ENCODE measurements at regions not wholly inside any gene's neighbourhood (a gene's known extent, or its start where the extent isn't known, plus 50 kb on each side); places are given as distances from the start of the nearest gene placed in this dataset.

DNA sequence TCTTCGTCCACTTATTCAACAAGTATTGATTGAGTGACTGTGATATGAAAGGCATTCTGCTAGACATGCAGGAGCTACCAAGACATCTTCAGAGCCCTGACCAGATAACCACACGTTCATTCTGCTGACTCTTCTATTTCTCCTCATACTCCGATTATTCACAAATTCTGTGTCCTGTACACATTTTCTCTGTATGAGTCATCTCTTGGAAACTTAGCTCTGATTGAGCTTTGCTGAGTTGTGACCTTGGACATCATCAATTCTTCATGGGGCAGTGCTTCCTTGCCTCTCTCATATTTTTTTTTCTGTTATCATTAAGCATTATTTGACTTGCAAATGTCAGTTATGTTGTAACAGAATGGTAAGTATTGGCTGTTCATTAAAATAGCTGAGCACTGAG is 351.6 kb upstream of the CNR1 start:
- ATAC-seq (ENCODE audit: low read depth) (no peak), DNase-seq (no peak)
- Mint-ChIP-seq H3K4me1 (no peaks in the 10 kb centered on the region), H3K27ac (no peak overlapping the region), H3K27me3 (no peaks in the 10 kb centered on the region), H3K4me3 (no peak overlapping the region), H3K9me3 (ENCODE audit: insufficient read depth) (peaks cover 4% of the 10 kb centered on the region)
- WGBS (ENCODE audit: insufficient coverage), result no CpG with 5 or more reads among the region's 3 CpGs
- no peak overlapping the region for H3K9ac ChIP-seq (ENCODE audit: low read length)
- ChIA-PET CTCF (no interaction called here), POLR2A (no interaction called here)
- no peaks in the 10 kb centered on the region for H3K4me1 ChIP-seq (ENCODE audit: control insufficient read depth in 2 of 2, insufficient read depth in 2 of 2, low read length in 2 of 2)
- H2AFZ ChIP-seq (ENCODE audit: insufficient read depth, low read depth, low read length, poor library complexity, severe bottlenecking), result no peak overlapping the region
- H3K27me3 ChIP-seq (replicated peaks in 1 of 4; ENCODE audit: control extremely low read depth in 1 of 4, control insufficient read depth in 3 of 4, insufficient read depth in 4 of 4, low read length in 3 of 4), result no peaks in the 10 kb centered on the region
- no peak overlapping the region for H3K27ac ChIP-seq (ENCODE audit: low read length in 2 of 2)
- H3K36me3 ChIP-seq (replicated peaks in 1 of 2; ENCODE audit: control extremely low read depth in 1 of 2, control insufficient read depth in 1 of 2, extremely low read depth in 1 of 2, insufficient read depth in 2 of 2, low read length in 1 of 2), result no peaks in the 10 kb centered on the region
- TF ChIP-seq, protein P1, sequence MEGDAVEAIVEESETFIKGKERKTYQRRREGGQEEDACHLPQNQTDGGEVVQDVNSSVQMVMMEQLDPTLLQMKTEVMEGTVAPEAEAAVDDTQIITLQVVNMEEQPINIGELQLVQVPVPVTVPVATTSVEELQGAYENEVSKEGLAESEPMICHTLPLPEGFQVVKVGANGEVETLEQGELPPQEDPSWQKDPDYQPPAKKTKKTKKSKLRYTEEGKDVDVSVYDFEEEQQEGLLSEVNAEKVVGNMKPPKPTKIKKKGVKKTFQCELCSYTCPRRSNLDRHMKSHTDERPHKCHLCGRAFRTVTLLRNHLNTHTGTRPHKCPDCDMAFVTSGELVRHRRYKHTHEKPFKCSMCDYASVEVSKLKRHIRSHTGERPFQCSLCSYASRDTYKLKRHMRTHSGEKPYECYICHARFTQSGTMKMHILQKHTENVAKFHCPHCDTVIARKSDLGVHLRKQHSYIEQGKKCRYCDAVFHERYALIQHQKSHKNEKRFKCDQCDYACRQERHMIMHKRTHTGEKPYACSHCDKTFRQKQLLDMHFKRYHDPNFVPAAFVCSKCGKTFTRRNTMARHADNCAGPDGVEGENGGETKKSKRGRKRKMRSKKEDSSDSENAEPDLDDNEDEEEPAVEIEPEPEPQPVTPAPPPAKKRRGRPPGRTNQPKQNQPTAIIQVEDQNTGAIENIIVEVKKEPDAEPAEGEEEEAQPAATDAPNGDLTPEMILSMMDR (IDR thresholded peaks at IDR 0.05), result no peak
- no peak for TF ChIP-seq EZH2 (IDR thresholded peaks at IDR 0.05; ENCODE audit: borderline replicate concordance, insufficient read depth, low read depth, low read length, poor library complexity, severe bottlenecking)
- no peaks in the 10 kb centered on the region for H4K20me1 ChIP-seq (ENCODE audit: control insufficient read depth, insufficient read depth, low read length, poor library complexity, severe bottlenecking)
- no peak overlapping the region for H3K4me3 ChIP-seq (ENCODE audit: control extremely low read depth in 1 of 5, extremely low read depth in 1 of 5, insufficient read depth in 1 of 5, low read depth in 2 of 5, low read length in 4 of 5)
- no peak overlapping the region for H3K4me2 ChIP-seq (replicated peaks; ENCODE audit: low read depth, low read length, poor library complexity, severe bottlenecking)
- H3K9me3 ChIP-seq (ENCODE audit: control extremely low read depth in 1 of 3, control insufficient read depth in 2 of 3, insufficient read depth in 1 of 3, low read length in 2 of 3), result no peaks in the 10 kb centered on the region
- intact Hi-C loops (cut with micrococcal nuclease), result no loop called here
- H3K79me2 ChIP-seq (ENCODE audit: control insufficient read depth, insufficient read depth, low read length), result no peaks in the 10 kb centered on the region

DNA sequence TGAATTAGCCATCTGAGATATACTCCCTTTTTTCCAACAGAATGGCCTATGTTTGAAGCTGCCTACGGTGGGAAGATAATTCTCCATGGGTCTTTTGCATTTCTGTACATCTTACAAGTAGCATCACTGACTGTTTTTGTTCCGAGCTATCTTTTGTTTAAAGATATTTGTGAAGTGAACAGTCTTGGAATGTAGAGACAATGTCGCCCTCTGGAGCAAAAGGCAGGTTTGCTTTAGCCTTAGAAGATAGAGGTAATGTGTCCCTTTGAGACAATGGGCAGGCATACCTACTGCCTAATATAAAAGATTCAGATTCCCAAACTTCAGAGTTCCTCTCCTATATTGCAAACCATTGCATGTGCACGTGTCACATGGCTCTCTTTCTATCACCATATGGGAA is 347.8 kb upstream of the CNR1 start:
- no peaks in the 10 kb centered on the region for H4K20me1 ChIP-seq (ENCODE audit: control insufficient read depth, insufficient read depth, low read length, poor library complexity, severe bottlenecking)
- no peak overlapping the region for H3K4me3 Mint-ChIP-seq
- no peaks in the 10 kb centered on the region for H3K79me2 ChIP-seq (ENCODE audit: control insufficient read depth, insufficient read depth, low read length)
- H3K4me3 ChIP-seq (ENCODE audit: control extremely low read depth in 1 of 5, extremely low read depth in 1 of 5, insufficient read depth in 1 of 5, low read depth in 2 of 5, low read length in 4 of 5), result no peak overlapping the region
- H3K9ac ChIP-seq (ENCODE audit: low read length), result no peak overlapping the region
- H3K36me3 ChIP-seq (replicated peaks in 1 of 2; ENCODE audit: control extremely low read depth in 1 of 2, control insufficient read depth in 1 of 2, extremely low read depth in 1 of 2, insufficient read depth in 2 of 2, low read length in 1 of 2), result no peaks in the 10 kb centered on the region
- H3K27ac Mint-ChIP-seq, result no peak overlapping the region
- no peak overlapping the region for H2AFZ ChIP-seq (ENCODE audit: insufficient read depth, low read depth, low read length, poor library complexity, severe bottlenecking)
- H3K9me3 Mint-ChIP-seq (ENCODE audit: insufficient read depth), result no peaks in the 10 kb centered on the region
- no peak for TF ChIP-seq EZH2 (IDR thresholded peaks at IDR 0.05; ENCODE audit: borderline replicate concordance, insufficient read depth, low read depth, low read length, poor library complexity, severe bottlenecking)
- TF ChIP-seq, protein P1 (IDR thresholded peaks at IDR 0.05), result no peak
- ChIA-PET CTCF (no interaction called here), POLR2A (no interaction called here)
- no peaks in the 10 kb centered on the region for H3K27me3 ChIP-seq (replicated peaks in 1 of 4; ENCODE audit: control extremely low read depth in 1 of 4, control insufficient read depth in 3 of 4, insufficient read depth in 4 of 4, low read length in 3 of 4)
- no peaks in the 10 kb centered on the region for H3K27me3 Mint-ChIP-seq
- no peaks in the 10 kb centered on the region for H3K9me3 ChIP-seq (ENCODE audit: control extremely low read depth in 1 of 3, control insufficient read depth in 2 of 3, insufficient read depth in 1 of 3, low read length in 2 of 3)
- DNase-seq (no peak), ATAC-seq (ENCODE audit: low read depth) (no peak)
- H3K4me1 ChIP-seq (ENCODE audit: control insufficient read depth in 2 of 2, insufficient read depth in 2 of 2, low read length in 2 of 2), result no peaks in the 10 kb centered on the region
- H3K27ac ChIP-seq (ENCODE audit: low read length in 2 of 2), result no peak overlapping the region
- H3K4me2 ChIP-seq (replicated peaks; ENCODE audit: low read depth, low read length, poor library complexity, severe bottlenecking), result no peak overlapping the region
- WGBS (ENCODE audit: insufficient coverage), result 100% methylated on average over 1 of the region's 4 CpGs
- no peaks in the 10 kb centered on the region for H3K4me1 Mint-ChIP-seq
- intact Hi-C loops (cut with micrococcal nuclease), result no loop called here

All from B cell (primary cell).